ENCODE measurements at regions not wholly inside any gene's neighbourhood (a gene's known extent, or its start where the extent isn't known, plus 50 kb on each side); places are given as distances from the start of the nearest gene placed in this dataset.
A peak's percentile ranks its signal among the peaks of the same experiment; 100 is the strongest.

DNA sequence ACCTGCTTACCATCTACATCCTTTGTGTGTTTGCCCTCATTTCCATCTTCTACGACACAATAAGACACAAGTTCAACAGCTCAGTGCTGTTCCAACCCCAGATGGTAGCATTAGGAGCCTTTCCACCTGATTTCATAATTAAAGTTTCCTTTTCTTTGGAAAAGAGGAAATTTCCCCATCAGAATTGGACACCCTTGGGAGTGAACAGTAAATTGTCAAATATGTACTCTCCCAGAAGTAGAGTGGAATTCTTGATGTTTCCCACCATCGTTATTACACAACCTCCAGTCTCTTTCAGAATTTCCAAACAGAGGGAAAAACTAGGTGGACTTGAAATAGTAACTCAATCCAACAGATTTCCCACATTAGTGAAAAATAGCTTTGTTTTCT lies 337.6 kb upstream of the OR4E1 start:
- DNase-seq = no peak

GRCh38 chr14:22010545-22011252 lies 337.1 kb upstream of the OR4E1 start:
- DNase-seq = no peak

DNA sequence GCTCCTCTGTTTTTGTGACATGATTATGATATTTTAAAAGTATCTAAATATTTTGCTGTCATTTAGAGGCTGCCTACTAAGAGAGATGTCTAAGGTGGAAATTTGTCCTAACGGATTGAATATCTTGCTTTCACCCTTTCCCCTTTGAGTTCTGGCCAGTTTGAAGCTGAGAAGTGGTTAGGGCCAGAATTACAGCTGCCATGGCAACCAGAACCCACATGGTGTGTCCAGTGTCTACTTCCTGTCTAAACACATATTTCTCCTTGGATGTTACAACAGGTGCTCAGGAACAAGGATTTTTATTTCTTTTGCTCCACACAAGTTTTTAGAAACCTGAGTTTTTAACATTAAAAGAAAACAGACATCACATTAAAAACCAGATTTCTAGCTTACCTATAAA lies 335.1 kb upstream of the OR4E1 start:
- no peak for DNase-seq

- no peak for DNase-seq
These were observed 334.3 kb upstream of the OR4E1 start for GRCh38 chr14:22007784-22008412.

DNA sequence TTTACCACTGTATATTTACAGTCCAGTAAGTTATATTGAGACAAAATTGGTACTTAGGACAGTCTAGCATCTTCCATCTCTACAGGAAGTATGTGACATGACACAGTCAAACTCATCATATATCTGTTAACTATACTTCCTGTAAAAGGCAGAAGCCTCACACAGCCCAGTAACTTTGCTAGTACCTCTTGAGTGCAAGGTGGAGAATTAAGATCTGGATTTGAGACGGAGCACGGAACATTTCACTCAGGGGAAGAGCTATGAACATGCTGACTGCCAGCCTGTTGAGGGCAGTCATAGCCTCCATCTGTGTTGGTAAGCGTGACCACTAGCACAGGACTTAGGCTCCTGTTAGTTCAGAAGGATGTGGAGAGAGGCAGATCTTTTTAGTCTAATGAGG lies 333.7 kb upstream of the OR4E1 start:
- no peak for DNase-seq

DNA sequence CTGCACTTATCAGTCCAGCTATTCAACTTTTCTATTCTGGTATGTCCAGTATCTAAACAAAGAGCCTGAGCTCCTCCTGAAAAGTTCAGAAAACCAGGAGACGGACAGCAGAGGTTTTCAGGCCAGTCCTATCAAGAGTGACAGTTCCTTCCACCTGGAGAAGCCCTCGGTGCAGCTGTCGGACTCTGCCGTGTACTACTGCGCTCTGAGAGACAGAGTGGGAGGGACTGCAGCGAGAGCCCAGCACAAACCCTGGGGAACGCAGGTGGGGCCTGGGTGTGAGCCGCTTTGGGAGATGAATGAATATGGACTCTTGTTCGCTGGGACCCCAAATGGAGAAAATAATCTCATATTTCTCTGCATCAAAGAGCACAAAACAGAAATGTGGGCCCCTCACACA lies 329.8 kb upstream of the OR4E1 start:
- DNase-seq = no peak

- DNase-seq = peak; percentile 60 to 64
These were observed 329.3 kb upstream of the OR4E1 start for GRCh38 chr14:22002860-22003284.

DNA sequence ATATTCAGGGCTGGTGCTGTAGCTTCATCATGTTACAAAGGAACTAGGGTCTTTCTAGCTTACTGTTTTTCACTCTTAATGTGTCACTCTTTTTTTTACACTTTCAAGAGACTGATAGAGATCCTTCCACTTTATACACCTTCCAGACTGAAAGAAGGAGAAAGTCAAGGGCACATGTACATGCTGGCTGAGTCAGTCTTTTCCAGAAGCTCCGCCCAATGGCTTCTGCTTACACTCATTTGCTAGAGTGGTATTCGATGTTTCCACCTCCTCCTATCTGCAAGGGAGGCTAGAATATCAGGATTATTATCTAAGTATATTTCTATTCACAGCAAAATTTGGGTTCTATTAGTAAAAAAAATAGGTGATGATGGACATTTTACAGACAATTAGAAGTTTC lies 325.8 kb upstream of the OR4E1 start:
- DNase-seq = peak in 1 of 2 experiments; percentile 36

- DNase-seq = peak in 1 of 2 experiments; percentile 40
These were observed 323.7 kb upstream of the OR4E1 start for GRCh38 chr14:21997300-21997699.

- DNase-seq = no peak
These were observed 321.7 kb upstream of the OR4E1 start for GRCh38 chr14:21995332-21995731.

DNA sequence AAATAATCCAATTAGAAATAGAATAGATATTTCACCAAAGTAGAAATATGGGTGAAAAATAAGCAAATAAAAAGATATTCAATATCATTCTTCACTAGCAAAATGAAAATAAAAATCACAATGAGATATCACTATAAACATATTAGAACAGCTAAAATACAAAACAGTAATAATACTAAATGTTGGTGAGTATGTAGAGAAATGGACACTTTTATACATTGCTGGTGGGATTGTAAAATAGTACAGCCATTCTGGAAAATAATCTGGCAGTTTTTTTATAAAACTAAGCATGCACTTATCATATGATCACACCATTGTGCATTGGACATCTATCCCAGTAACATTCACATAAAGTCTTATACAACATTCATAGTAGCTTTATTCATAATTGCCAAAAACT lies 320.2 kb upstream of the OR4E1 start:
- DNase-seq = no peak

DNA sequence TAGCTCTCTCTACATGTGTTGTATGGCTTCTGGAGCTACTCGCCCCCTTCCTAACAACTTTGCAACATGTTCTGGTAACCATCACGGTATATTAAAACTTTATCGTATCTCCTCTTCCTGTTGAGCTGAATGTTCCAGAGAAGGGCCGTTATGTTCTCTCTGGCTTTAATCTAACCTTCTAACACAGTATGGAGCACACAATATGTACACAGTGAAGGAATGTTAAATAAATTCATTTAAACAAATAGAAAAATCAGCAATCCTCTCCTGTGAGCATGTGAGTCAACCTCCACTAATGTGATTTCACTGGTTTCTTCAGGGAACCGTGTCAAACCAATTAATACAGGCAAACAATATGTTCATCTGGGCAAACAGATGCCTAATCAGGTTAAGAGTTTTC lies 319.5 kb upstream of the OR4E1 start:
- no peak for DNase-seq

GRCh38 chr14:21991130-21991529 lies 317.5 kb upstream of the OR4E1 start:
- DNase-seq = no peak

DNA sequence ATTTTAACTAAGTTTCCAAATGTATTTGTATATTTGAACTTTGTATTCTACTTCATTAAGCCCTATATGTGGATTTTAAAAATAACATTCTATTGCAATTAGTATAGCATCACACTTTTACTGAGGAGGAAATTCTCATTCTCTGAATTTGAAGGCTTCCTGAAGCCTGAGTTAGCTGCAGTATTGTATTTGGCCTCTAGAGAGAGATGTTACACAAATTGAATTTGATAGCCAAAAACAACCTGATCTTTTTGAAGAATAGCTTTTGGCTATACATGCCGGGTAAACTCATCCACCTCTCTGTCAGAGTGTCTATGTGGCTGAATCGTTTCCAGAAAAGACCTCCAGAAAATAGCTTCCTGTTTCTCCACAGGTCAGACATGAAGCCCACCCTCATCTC lies 316.5 kb upstream of the OR4E1 start:
- no peak for DNase-seq

DNA sequence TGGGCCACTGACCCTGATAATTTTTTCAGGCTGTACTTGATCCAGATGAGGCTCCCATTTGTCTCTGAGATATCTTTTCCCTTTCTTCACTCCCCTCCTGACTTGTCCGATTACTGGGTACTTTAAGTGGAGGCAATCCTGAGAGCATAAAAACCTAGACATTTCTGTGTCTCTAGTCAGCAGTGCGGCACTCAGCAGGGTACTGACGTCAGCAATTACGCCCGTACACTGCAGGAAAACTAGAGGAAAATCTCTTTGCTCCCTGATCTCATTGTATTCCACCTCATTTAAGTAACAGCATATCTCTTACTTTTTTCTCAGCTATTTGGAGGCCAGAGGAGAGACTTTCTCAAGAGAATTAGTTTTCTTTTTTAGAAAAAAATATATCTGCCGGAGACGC lies 315.5 kb upstream of the OR4E1 start:
- no peak for DNase-seq

GRCh38 chr14:21988413-21988812 lies 314.8 kb upstream of the OR4E1 start:
- no peak for DNase-seq

DNA sequence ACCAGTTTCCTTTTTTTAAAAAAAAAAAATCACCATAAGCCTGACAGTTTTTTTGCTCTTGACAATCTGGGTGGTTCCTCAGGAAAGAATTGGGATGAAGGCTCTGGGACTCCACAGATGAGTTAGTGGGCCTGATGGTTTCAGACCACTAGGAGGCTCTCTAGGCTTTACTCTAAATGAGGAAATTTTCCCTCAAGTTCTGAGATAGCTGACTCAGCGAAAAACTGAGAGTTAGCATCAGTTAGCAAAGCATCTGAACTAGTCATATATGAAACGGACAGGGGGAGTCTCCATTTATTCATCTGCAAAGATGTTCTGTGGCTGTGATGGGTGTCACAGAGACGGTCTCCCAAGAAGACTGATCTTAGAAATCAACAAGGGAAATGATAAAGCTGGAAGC lies 314.3 kb upstream of the OR4E1 start:
- no peak for DNase-seq

- no peak for DNase-seq
These were observed 311.5 kb upstream of the OR4E1 start for GRCh38 chr14:21985081-21985480.

- no peak for DNase-seq
These were observed 305.3 kb upstream of the OR4E1 start for GRCh38 chr14:21978999-21979314.

DNA sequence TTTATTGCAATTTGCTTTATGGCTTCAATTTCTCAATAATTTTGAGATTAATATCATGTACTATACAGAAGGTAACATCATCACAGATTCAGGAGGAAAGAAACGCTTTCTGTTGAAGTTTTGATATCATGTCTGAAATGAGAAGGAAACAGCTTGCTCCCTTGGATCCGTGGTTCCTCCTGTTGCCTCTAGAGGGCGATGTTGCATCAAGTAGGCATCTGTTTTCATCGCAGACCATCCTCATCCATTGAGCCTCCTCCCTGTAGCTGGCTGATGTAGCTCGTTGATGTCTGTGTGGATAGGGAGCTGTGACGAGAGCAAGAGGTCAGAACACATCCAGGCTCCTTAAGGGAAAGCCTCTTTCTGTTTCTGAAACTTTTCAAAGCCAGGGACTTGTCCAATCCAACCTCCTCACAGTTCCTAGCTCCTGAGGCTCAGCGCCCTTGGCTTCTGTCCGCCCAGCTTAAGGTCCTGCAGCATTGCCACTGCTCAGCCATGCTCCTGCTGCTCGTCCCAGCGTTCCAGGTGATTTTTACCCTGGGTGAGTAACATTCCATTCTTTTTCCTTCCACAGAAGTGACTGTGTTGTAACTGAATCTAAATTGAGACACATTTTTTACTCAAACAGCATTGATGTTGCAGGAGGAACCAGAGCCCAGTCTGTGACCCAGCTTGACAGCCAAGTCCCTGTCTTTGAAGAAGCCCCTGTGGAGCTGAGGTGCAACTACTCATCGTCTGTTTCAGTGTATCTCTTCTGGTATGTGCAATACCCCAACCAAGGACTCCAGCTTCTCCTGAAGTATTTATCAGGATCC lies 304.8 kb upstream of the OR4E1 start:
- DNase-seq = peak in 1 of 2 experiments; percentile 37

DNA sequence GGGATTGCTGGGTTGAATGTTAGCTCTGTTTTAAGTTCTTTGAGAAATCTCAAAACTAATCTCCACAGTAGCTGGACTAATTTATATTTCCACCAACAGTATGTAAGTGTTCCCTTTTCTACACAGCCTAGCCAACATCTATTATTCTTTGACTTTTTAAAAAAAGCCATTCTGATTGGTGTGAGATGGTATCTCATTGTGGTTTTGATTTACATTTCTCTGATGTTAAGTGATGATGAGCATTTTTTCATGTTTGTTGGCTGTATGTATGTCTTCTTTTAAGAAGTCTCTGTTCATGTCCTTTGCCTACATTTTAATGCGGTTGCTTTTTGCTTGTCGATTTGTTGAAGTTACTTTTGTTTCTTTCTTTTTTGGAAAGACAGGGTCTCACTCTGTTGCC lies 301.1 kb upstream of the OR4E1 start:
- no peak for DNase-seq

- DNase-seq = peak in 1 of 2 experiments; percentile 68
These were observed 291.4 kb upstream of the OR4E1 start for GRCh38 chr14:21965042-21965441.

DNA sequence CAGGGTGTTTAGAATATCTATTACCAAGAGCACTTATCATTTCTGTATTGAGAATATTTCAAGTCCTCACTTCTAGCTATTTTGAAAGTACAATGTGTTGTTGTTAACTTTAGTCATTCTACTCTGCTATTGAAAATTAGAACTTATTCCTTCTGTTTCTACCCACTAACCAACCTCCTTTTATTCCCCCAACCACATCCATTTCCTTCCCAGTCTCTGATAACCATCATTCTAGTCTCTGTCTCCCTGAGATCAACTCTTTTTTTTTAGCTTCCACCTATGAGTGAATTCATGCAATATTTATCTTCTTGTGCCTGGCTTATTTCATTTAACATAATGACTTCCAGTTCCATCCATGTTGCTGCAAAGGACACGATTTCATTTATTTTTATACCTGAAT lies 290.6 kb upstream of the OR4E1 start:
- no peak for DNase-seq

- DNase-seq = no peak
These were observed 287.0 kb upstream of the OR4E1 start for GRCh38 chr14:21960636-21961035.

All from stimulated activated CD4-positive, alpha-beta T cell treated with anti-CD3 and anti-CD28 coated beads, Interleukin-4, amount 100 ng/mL, for 4 hours (primary cell).